Effector CD4-positive, alpha-beta T cell (primary cell): ENCODE measurements at regions not wholly inside any gene's neighbourhood (a gene's known extent, or its start where the extent isn't known, plus 50 kb on each side); places are given as distances from the start of the nearest gene placed in this dataset.
"Not testable (repeated sequence)": the region's sequence is repeated elsewhere in the genome, so short reads cannot be mapped to it uniquely, and the experiment has no call there.

Experiments used
- DNase-seq: peaks from one replicate; pipeline ENCODE4 v3.0.0-alpha.2; 2020

- no peak for DNase-seq
These were observed 220.5 kb upstream of the B3GALT2 start for GRCh38 chr1:193406901-193407300.

- DNase-seq = no peak
These were observed 217.8 kb upstream of the B3GALT2 start for GRCh38 chr1:193404236-193404635.

GRCh38 chr1:193402977-193403376 is 216.6 kb upstream of the B3GALT2 start:
- no peak for DNase-seq

GRCh38 chr1:193402037-193402436 is 215.6 kb upstream of the B3GALT2 start:
- DNase-seq = no peak

GRCh38 chr1:193394336-193394735 is 207.9 kb upstream of the B3GALT2 start:
- DNase-seq = no peak

GRCh38 chr1:193392686-193393085 is 206.3 kb upstream of the B3GALT2 start:
- no peak for DNase-seq

- no peak for DNase-seq
These were observed 202.3 kb upstream of the B3GALT2 start for GRCh38 chr1:193388683-193389082.

- DNase-seq = no peak
These were observed 201.8 kb upstream of the B3GALT2 start for GRCh38 chr1:193388165-193388564.

GRCh38 chr1:193387406-193387805 is 201.0 kb upstream of the B3GALT2 start:
- no peak for DNase-seq

GRCh38 chr1:193378451-193378850 is 192.0 kb upstream of the B3GALT2 start:
- not testable (repeated sequence) for DNase-seq

- no peak for DNase-seq
These were observed 191.1 kb upstream of the B3GALT2 start for GRCh38 chr1:193377472-193377871.

- no peak for DNase-seq
These were observed 186.1 kb upstream of the B3GALT2 start for GRCh38 chr1:193372553-193372952.

- DNase-seq = no peak
These were observed 181.9 kb upstream of the B3GALT2 start for GRCh38 chr1:193368302-193368701.

- DNase-seq = no peak
These were observed 181.4 kb upstream of the B3GALT2 start for GRCh38 chr1:193367863-193368262.

GRCh38 chr1:193366764-193367507 is 180.5 kb upstream of the B3GALT2 start:
- DNase-seq = no peak

GRCh38 chr1:193365966-193366365 is 179.6 kb upstream of the B3GALT2 start:
- DNase-seq = no peak

GRCh38 chr1:193359631-193360030 is 173.2 kb upstream of the B3GALT2 start:
- no peak for DNase-seq

GRCh38 chr1:193358419-193358818 is 172.0 kb upstream of the B3GALT2 start:
- no peak for DNase-seq

- no peak for DNase-seq
These were observed 169.8 kb upstream of the B3GALT2 start for GRCh38 chr1:193356249-193356648.

GRCh38 chr1:193355626-193356025 is 169.2 kb upstream of the B3GALT2 start:
- no peak for DNase-seq

- DNase-seq = no peak
These were observed 168.8 kb upstream of the B3GALT2 start for GRCh38 chr1:193355178-193355577.

GRCh38 chr1:193348769-193349535 is 162.5 kb upstream of the B3GALT2 start:
- no peak for DNase-seq

GRCh38 chr1:193348091-193348768 is 161.8 kb upstream of the B3GALT2 start:
- no peak for DNase-seq

GRCh38 chr1:193346085-193346484 is 159.7 kb upstream of the B3GALT2 start:
- DNase-seq = no peak
